BLaER1 (cell line): ENCODE measurements at regions not wholly inside any gene's neighbourhood (a gene's known extent, or its start where the extent isn't known, plus 50 kb on each side); places are given as distances from the start of the nearest gene placed in this dataset.
"Not testable (repeated sequence)": the region's sequence is repeated elsewhere in the genome, so short reads cannot be mapped to it uniquely, and the experiment has no call there.

ENCODE experiments used
- H3K27ac ChIP-seq: shearing (Covaris generic); formaldehyde crosslinking; 2 replicates; pipeline ENCODE4 v1.8.1; 2022
- H3K27me3 ChIP-seq: shearing (Covaris generic); formaldehyde crosslinking; 2 replicates; pipeline ENCODE4 v1.8.1; 2022
- H3K36me3 ChIP-seq: shearing (Covaris generic); formaldehyde crosslinking; 2 replicates; pipeline ENCODE4 v1.8.1; 2022
- H3K4me1 ChIP-seq: shearing (Covaris generic); formaldehyde crosslinking; 2 replicates; pipeline ENCODE4 v1.8.1; 2022
- H3K4me2 ChIP-seq: shearing (Covaris generic); formaldehyde crosslinking; 2 replicates; pipeline ENCODE4 v1.8.1; 2022
- H3K4me3 ChIP-seq: shearing (Covaris generic); formaldehyde crosslinking; 2 replicates; pipeline ENCODE4 v1.8.1; 2022
- H3K9ac ChIP-seq: shearing (Covaris generic); formaldehyde crosslinking; 2 replicates; pipeline ENCODE4 v1.8.1; 2022
- H3K9me3 ChIP-seq: shearing (Covaris generic); formaldehyde crosslinking; 2 replicates; pipeline ENCODE4 v1.8.1; 2022
- H4K20me1 ChIP-seq: shearing (Covaris generic); formaldehyde crosslinking; 2 replicates; pipeline ENCODE4 v1.8.1; 2022
- Cebpa-rat ChIP-seq: shearing (Covaris generic); IDR thresholded peaks from 2 replicates; pipeline ENCODE4 v1.8.1; 2022

GRCh38 chrX:121389976-121390714, 342.7 kb downstream of the GLUD2 start:
- H3K27me3 ChIP-seq: no peaks in the 10 kb centered on the region
- H3K27ac ChIP-seq: no peak overlapping the region
- no peaks in the 10 kb centered on the region for H4K20me1 ChIP-seq
- TF ChIP-seq Cebpa-rat: no peak
- no peak overlapping the region for H3K9ac ChIP-seq
- H3K36me3 ChIP-seq: no peaks in the 10 kb centered on the region
- no peak overlapping the region for H3K4me2 ChIP-seq
- H3K4me1 ChIP-seq: no peaks in the 10 kb centered on the region
- no peaks in the 10 kb centered on the region for H3K9me3 ChIP-seq
- H3K4me3 ChIP-seq: no peak overlapping the region

DNA sequence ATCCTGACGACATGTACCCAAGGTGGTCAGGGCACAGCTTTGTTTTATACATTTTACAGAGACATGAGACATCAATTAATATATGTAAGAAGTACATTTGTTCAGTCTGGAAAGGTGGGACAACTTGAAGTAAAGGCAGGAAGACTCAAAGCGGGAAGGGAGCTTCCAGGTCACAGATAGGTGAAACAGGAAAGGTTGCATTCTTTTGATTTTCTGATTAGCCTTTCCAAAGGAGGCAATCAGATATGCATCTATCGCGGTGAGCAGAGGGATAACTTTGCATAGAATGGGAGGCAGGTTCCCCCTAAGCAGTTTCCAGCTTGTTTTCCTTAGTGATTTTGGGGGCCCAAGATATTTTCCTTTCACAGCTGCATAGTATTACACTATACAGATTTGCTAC, 358.4 kb downstream of the GLUD2 start:
- Histone ChIP-seq H3K4me1 (no peaks in the 10 kb centered on the region), H3K27ac (no peak overlapping the region), H3K9me3 (no peaks in the 10 kb centered on the region), H3K27me3 (no peaks in the 10 kb centered on the region), H3K36me3 (no peaks in the 10 kb centered on the region), H3K4me2 (no peak overlapping the region), H3K4me3 (no peak overlapping the region), H4K20me1 (no peaks in the 10 kb centered on the region), H3K9ac (no peak overlapping the region)
- no peak for TF ChIP-seq Cebpa-rat

- H3K9me3 ChIP-seq: no peaks in the 10 kb centered on the region
- no peaks in the 10 kb centered on the region for H3K36me3 ChIP-seq
- no peak for TF ChIP-seq Cebpa-rat
- H3K9ac ChIP-seq: no peak overlapping the region
- H3K4me1 ChIP-seq: no peaks in the 10 kb centered on the region
- no peak overlapping the region for H3K4me2 ChIP-seq
- H4K20me1 ChIP-seq: no peaks in the 10 kb centered on the region
- no peak overlapping the region for H3K27ac ChIP-seq
- H3K4me3 ChIP-seq: no peak overlapping the region
- H3K27me3 ChIP-seq: no peaks in the 10 kb centered on the region
Observed at GRCh38 chrX:121407627-121408026, 360.2 kb downstream of the GLUD2 start.

- not testable (repeated sequence) for H3K27me3 ChIP-seq, H3K36me3 ChIP-seq, H3K4me3 ChIP-seq, H4K20me1 ChIP-seq, H3K9ac ChIP-seq, H3K4me2 ChIP-seq, H3K27ac ChIP-seq, H3K4me1 ChIP-seq
- H3K9me3 ChIP-seq: peaks cover 14% of the 10 kb centered on the region
Observed at GRCh38 chrX:121431514-121431913, 384.1 kb downstream of the GLUD2 start.

DNA sequence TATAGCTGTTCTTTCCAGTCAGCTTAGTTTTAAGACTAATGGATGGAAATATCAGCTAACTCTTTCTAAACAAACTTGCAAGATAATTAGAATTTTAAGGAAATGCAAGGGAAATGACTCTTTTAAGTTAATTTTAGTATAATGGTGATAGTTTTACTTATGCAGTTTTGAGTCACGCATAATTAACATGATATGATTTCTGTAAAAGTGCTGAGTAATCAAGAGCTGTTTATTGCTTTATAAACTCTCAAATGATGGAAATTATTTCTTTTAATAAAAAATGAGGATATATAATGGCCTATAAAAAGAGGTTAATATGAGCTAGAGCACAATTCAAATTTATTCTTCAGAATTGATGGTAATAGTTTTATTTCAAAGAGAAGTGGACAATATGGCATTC, 385.9 kb downstream of the GLUD2 start:
- Histone ChIP-seq H3K9ac (no peak overlapping the region), H3K4me1 (no peaks in the 10 kb centered on the region), H3K4me2 (no peak overlapping the region), H3K27me3 (no peaks in the 10 kb centered on the region), H3K4me3 (no peak overlapping the region), H3K9me3 (peaks cover 14% of the 10 kb centered on the region), H4K20me1 (no peaks in the 10 kb centered on the region), H3K36me3 (no peaks in the 10 kb centered on the region), H3K27ac (no peak overlapping the region)
- TF ChIP-seq Cebpa-rat: no peak

- H3K9me3 ChIP-seq, H3K4me3 ChIP-seq, H3K9ac ChIP-seq, H3K4me2 ChIP-seq, H4K20me1 ChIP-seq, H3K36me3 ChIP-seq, H3K27ac ChIP-seq, H3K27me3 ChIP-seq, H3K4me1 ChIP-seq: not testable (repeated sequence)
Observed at GRCh38 chrX:121437666-121438065, 390.3 kb downstream of the GLUD2 start.

DNA sequence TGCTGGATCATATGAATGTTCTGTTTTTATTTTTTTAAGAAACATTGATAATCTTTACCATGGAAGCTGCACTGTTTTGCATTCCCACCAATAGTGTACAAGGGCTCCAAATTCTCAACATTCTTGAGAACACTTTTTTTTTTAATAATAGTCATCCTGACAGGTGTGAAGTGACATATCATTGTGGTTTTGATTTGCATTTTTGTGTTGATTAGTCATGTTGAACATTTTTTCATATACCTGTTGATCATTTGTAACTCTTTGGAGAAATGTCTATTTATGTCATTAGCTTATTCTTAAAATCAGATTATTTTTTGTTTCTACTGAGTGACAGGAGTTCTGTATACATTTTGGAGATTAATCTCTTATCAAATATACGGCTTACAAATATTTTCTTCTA, 408.5 kb downstream of the GLUD2 start:
- no peak overlapping the region for H3K4me2 ChIP-seq

DNA sequence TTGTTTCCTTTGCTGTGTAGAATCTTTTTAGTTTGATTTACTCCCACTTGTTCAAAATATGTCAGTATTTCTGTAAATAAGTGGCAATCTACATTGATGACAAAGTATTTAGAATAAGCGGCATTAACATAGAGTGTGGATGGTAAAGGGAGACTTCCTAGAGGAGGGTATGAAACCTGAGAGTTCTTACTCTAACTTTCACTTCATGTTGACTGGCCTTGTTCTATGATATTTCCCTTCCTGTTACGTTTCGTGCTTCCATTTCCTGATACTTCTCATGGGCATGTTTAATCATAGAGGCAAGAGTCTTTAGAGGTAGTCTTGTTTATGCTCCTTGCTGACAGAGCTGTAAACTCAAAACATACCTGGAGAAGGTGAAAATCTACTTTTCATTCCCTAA, 408.9 kb downstream of the GLUD2 start:
- no peaks in the 10 kb centered on the region for H3K9me3 ChIP-seq
- H3K9ac ChIP-seq: no peak overlapping the region
- no peak overlapping the region for H3K27ac ChIP-seq
- H3K27me3 ChIP-seq: no peaks in the 10 kb centered on the region
- no peak for TF ChIP-seq Cebpa-rat
- no peaks in the 10 kb centered on the region for H3K4me1 ChIP-seq
- H3K36me3 ChIP-seq: no peaks in the 10 kb centered on the region
- no peaks in the 10 kb centered on the region for H4K20me1 ChIP-seq
- no peak overlapping the region for H3K4me2 ChIP-seq
- H3K4me3 ChIP-seq: no peak overlapping the region

More for the DNA sequence above, 408.5 kb downstream of the GLUD2 start:
- H3K36me3 ChIP-seq: no peaks in the 10 kb centered on the region
- no peaks in the 10 kb centered on the region for H4K20me1 ChIP-seq
- TF ChIP-seq Cebpa-rat: no peak
- no peak overlapping the region for H3K9ac ChIP-seq
- no peak overlapping the region for H3K4me3 ChIP-seq
- H3K27me3 ChIP-seq: no peaks in the 10 kb centered on the region
- H3K9me3 ChIP-seq: no peaks in the 10 kb centered on the region
- no peaks in the 10 kb centered on the region for H3K4me1 ChIP-seq
- H3K27ac ChIP-seq: no peak overlapping the region

DNA sequence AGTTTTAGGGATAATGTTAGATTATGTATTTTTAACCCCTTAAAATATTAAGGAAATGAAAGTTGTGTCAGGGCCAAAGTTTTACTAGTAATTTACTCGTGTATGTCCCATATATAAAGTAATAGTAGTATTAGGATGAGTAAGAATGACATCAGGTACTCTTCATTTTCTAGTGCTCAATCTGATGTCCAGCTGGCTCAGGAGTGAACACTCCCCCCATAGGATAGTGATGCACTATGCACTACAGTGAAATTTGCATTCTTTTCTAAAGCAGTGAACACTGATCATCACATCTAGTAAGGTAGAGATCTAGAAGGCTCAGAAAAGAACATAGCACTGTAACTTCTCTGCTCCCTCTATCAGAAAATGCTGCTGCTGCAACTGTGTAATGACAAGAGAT, 409.7 kb downstream of the GLUD2 start:
- H3K4me1 ChIP-seq: no peaks in the 10 kb centered on the region
- no peak overlapping the region for H3K9ac ChIP-seq
- no peaks in the 10 kb centered on the region for H3K36me3 ChIP-seq
- H3K4me2 ChIP-seq: no peak overlapping the region
- H3K9me3 ChIP-seq: no peaks in the 10 kb centered on the region
- H3K27me3 ChIP-seq: no peaks in the 10 kb centered on the region
- H3K4me3 ChIP-seq: no peak overlapping the region
- TF ChIP-seq Cebpa-rat: no peak
- no peak overlapping the region for H3K27ac ChIP-seq
- H4K20me1 ChIP-seq: no peaks in the 10 kb centered on the region

GRCh38 chrX:121479406-121479805, 432.0 kb downstream of the GLUD2 start:
- Histone ChIP-seq H4K20me1 (no peaks in the 10 kb centered on the region), H3K27me3 (no peaks in the 10 kb centered on the region), H3K27ac (no peak overlapping the region), H3K4me3 (no peak overlapping the region), H3K4me2 (no peak overlapping the region), H3K36me3 (no peaks in the 10 kb centered on the region), H3K9ac (no peak overlapping the region), H3K9me3 (peaks cover 12% of the 10 kb centered on the region; the same call in 1 of the 2 replicates), H3K4me1 (no peaks in the 10 kb centered on the region; the same call in 1 of the 2 replicates)
- TF ChIP-seq Cebpa-rat: no peak

GRCh38 chrX:121496966-121497365, 449.6 kb downstream of the GLUD2 start:
- H3K9ac ChIP-seq: no peak overlapping the region
- no peaks in the 10 kb centered on the region for H3K27me3 ChIP-seq
- no peak overlapping the region for H3K4me2 ChIP-seq
- H3K9me3 ChIP-seq: no peaks in the 10 kb centered on the region
- no peak for TF ChIP-seq Cebpa-rat
- no peaks in the 10 kb centered on the region for H4K20me1 ChIP-seq
- no peaks in the 10 kb centered on the region for H3K4me1 ChIP-seq
- H3K4me3 ChIP-seq: no peak overlapping the region
- no peak overlapping the region for H3K27ac ChIP-seq
- H3K36me3 ChIP-seq: no peaks in the 10 kb centered on the region
